Limb (tissue), 2 donors: ENCODE measurements at regions not wholly inside any gene's neighbourhood (a gene's known extent, or its start where the extent isn't known, plus 50 kb on each side); places are given as distances from the start of the nearest gene placed in this dataset.
"Not testable (repeated sequence)": the region's sequence is repeated elsewhere in the genome, so short reads cannot be mapped to it uniquely, and the experiment has no call there.

Experiments
- DNase-seq, 2 donors: peaks; one replicate each; pipeline ENCODE4 v3.0.0-alpha.2; 2016; ENCODE audit errors: extremely low spot score in 2 of 2

- DNase-seq = not testable (repeated sequence)
Observed at GRCh38 chr22:22756551-22757201, 112.3 kb downstream of the GGTLC2 start.

- DNase-seq = not testable (repeated sequence)
Observed at GRCh38 chr22:22758101-22758807, 113.8 kb downstream of the GGTLC2 start.

GRCh38 chr22:22759371-22759770 lies 115.0 kb downstream of the GGTLC2 start:
- DNase-seq = no peak

- DNase-seq = no peak
Observed at GRCh38 chr22:22759889-22760546, 115.6 kb downstream of the GGTLC2 start.

GRCh38 chr22:22761606-22761962 lies 117.2 kb downstream of the GGTLC2 start:
- no peak for DNase-seq

- DNase-seq = no peak
Observed at GRCh38 chr22:22761963-22762772, 117.8 kb downstream of the GGTLC2 start.

GRCh38 chr22:22763512-22763911 lies 119.1 kb downstream of the GGTLC2 start:
- no peak for DNase-seq

GRCh38 chr22:22764085-22764484 lies 119.7 kb downstream of the GGTLC2 start:
- no peak for DNase-seq

GRCh38 chr22:22767876-22768602 lies 119.6 kb upstream of the IGLL5 start:
- DNase-seq = no peak

GRCh38 chr22:22768885-22769284 lies 118.7 kb upstream of the IGLL5 start:
- DNase-seq = no peak

- DNase-seq = no peak
Observed at GRCh38 chr22:22769434-22770279, 118.0 kb upstream of the IGLL5 start.

GRCh38 chr22:22770280-22770871 lies 117.2 kb upstream of the IGLL5 start:
- DNase-seq = peak in 1 of 2 donors; percentile 45

GRCh38 chr22:22770881-22771280 lies 116.7 kb upstream of the IGLL5 start:
- DNase-seq = no peak

- DNase-seq = no peak
Observed at GRCh38 chr22:22771696-22772377, 115.8 kb upstream of the IGLL5 start.

- DNase-seq = no peak
Observed at GRCh38 chr22:22772396-22772795, 115.2 kb upstream of the IGLL5 start.

GRCh38 chr22:22772883-22773282 lies 114.7 kb upstream of the IGLL5 start:
- DNase-seq = no peak

- DNase-seq = no peak
Observed at GRCh38 chr22:22773427-22773826, 114.2 kb upstream of the IGLL5 start.

GRCh38 chr22:22773979-22774604 lies 113.5 kb upstream of the IGLL5 start:
- DNase-seq = no peak

GRCh38 chr22:22774762-22775161 lies 112.9 kb upstream of the IGLL5 start:
- DNase-seq = not testable (repeated sequence)
